NCI-H345 treated with DMSO at 0.1 percent for 48 hours (cell line): ENCODE measurements at regions not wholly inside any gene's neighbourhood (a gene's known extent, or its start where the extent isn't known, plus 50 kb on each side); places are given as distances from the start of the nearest gene placed in this dataset.

ENCODE experiments used
- DNase-seq: peaks from one replicate; lab custom pipeline; 2025; ENCODE audit not compliant: unreplicated experiment; lab: John Stamatoyannopoulos, UW

- no peak for DNase-seq
Observed at GRCh38 chr3:69445024-69445423, 59.1 kb upstream of the FRMD4B start.

DNA sequence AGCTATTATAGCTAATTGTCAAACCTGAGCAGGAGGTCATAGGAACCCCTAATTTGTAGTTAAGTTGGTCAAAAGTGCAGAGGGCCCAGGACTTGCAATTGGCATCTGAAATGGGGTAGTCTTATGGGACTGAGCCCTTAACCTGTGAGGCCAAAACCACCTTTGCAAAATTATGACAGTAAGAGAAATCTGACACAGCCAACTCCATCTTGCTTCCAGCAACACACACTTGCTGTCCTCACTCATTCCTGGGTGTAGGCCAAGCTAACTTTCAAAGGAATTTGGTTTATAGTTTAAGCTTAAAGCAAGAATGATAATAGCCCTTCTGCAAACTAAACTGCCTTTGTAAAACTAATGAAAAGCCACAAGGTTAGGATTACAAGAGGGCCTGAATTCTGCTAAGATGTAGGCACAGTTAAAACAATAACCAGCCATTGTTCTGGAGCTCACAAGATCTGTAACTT, 57.6 kb upstream of the FRMD4B start:
- no peak for DNase-seq

- DNase-seq: no peak
Observed at GRCh38 chr3:69442771-69443311, 57.0 kb upstream of the FRMD4B start.

- DNase-seq: no peak
Observed at GRCh38 chr3:69441732-69442131, 55.8 kb upstream of the FRMD4B start.

GRCh38 chr3:69441040-69441439, 55.2 kb upstream of the FRMD4B start:
- no peak for DNase-seq

GRCh38 chr3:69439643-69440270, 53.9 kb upstream of the FRMD4B start:
- no peak for DNase-seq

GRCh38 chr3:69438476-69438875, 52.6 kb upstream of the FRMD4B start:
- DNase-seq: no peak

DNA sequence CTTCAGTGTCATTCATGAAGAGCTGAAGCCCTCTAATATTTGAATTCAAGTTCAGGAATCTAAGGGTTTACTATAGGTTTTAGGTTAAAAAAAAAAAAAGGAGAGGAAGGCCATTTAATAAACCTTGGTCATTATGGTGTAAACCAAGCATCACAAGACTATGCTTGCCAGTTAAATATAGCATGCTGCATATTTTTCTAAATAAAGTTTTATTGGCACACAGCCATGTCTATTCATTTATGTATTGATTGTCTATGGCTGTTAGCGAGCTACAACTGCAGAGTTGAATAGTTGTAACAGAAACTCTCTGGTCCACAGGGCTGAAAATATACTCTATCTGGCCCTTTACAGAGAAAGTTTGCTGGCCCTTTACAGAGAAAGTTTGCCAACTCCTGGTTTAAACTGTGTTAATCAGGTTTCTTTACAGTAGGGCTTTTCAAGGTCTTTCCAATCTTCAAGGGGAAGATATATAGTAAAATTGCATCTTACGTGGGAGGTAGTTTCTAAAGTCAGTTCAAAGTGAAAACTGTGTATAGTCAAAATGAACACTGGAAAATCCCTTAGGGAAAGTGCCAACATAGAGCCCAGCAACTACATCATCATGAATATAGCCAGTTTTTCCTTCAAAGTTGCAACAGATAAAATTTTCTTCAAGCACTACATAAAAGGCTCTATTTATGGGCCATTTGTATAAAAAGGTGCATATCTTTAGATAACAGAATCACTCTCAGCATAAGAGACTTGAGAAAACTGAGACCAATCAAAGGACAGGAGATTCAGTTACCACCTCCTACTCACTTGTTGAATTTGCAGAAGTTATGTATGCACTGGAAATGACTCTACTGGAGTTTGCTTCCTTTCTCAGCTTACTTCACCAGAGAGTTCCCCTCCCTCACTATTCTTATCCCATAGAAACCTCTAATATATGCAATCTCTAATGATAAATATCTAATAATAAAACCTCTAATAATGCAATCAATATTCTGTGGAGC, 49.7 kb upstream of the FRMD4B start:
- no peak for DNase-seq
